ENCODE measurements at regions not wholly inside any gene's neighbourhood (a gene's known extent, or its start where the extent isn't known, plus 50 kb on each side); places are given as distances from the start of the nearest gene placed in this dataset.
"Not testable (repeated sequence)": the region's sequence is repeated elsewhere in the genome, so short reads cannot be mapped to it uniquely, and the experiment has no call there.

DNA sequence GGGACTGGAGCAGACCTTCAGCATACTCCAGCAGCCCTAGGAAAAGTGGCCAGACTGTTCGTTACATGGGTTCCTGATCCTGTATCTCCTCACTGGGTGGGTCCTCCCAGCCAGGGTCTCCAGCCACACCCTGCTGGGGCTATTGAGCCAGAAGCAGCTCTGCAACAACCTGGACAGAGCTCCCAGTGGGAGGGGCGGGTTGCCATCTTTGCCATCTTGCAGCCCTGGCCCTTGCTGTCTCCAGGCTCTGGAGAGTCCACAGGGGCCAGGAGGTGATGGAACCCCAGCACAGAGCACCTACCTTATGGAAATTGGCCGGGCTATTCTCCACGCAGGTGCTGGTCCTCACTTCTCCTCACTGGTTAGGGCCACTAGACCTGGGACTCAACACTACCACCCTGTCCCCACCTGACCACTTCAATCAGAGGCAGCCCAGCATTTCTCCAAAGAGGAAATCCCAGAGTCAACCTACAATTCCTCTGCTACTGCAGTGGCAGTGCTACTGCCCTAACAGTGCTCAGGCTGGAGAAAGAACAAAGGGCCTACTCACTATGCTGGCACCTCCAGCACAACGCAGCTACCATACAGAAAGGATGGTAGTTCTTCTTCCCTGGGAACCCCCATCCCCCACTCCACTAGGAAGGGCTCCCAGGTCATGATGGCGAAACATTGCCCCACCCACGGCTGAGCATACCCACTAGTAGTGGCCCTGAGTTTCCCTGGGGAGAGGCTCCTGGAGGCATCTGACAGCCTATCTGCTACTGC is 290.2 kb upstream of the NCAM1 start:
- H3K4me1 ChIP-seq: no peaks in the 10 kb centered on the region
- DNase-seq: no peak
- no peak overlapping the region for H3K9ac ChIP-seq (ENCODE audit: low read depth in 2 of 2, low read length in 2 of 2)
- H3K36me3 ChIP-seq: no peaks in the 10 kb centered on the region
- H3K27me3 ChIP-seq: no peaks in the 10 kb centered on the region
- intact Hi-C loops (cut with DNase I): no loop called here
- H3K4me3 ChIP-seq: no peak overlapping the region
- TF ChIP-seq, protein P1, sequence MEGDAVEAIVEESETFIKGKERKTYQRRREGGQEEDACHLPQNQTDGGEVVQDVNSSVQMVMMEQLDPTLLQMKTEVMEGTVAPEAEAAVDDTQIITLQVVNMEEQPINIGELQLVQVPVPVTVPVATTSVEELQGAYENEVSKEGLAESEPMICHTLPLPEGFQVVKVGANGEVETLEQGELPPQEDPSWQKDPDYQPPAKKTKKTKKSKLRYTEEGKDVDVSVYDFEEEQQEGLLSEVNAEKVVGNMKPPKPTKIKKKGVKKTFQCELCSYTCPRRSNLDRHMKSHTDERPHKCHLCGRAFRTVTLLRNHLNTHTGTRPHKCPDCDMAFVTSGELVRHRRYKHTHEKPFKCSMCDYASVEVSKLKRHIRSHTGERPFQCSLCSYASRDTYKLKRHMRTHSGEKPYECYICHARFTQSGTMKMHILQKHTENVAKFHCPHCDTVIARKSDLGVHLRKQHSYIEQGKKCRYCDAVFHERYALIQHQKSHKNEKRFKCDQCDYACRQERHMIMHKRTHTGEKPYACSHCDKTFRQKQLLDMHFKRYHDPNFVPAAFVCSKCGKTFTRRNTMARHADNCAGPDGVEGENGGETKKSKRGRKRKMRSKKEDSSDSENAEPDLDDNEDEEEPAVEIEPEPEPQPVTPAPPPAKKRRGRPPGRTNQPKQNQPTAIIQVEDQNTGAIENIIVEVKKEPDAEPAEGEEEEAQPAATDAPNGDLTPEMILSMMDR (IDR thresholded peaks at IDR 0.05): no peak
- no peak overlapping the region for H3K27ac ChIP-seq
- H3K9me3 ChIP-seq: no peaks in the 10 kb centered on the region

DNA sequence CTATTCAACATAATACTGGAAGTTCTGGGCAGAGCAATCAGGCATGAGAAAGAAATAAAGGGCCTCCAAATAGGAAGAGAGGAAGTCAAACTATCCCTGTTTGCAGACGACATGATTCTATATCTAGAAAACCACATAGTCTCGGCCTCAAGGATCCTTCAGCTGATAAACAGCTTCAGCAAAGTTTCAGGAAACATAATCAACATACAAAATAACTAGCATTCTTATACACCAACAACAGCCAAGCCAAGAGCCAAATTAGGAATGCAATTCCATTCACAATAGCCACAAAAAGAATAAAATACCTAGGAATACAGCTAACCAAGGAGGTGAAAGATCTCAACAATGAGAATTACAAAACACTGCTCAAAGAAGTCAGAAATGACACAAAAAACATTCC is 287.8 kb upstream of the NCAM1 start:
- H3K9me3 ChIP-seq; H3K27ac ChIP-seq; H3K27me3 ChIP-seq; H3K36me3 ChIP-seq; intact Hi-C loops (cut with DNase I); H3K4me3 ChIP-seq; H3K9ac ChIP-seq (ENCODE audit: low read depth in 2 of 2, low read length in 2 of 2); H3K4me1 ChIP-seq; DNase-seq: not testable (repeated sequence)

DNA sequence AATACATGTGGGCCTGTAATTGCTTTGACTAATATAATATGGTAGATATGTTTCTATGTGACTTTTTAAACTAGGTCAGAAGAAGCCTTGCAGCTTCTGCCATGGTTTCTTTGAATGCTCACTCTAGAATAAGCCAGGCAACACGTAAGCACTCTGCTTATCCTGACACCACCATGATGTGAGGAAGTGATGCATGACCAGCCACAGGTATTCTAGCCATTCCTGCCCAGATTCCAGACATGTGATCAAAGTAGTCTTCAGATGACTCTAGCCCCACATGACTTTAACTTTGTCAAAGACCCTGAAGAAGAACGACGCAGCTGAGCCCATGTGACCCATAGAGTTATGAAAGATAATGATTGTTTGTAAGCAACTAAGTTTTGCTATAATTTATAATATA is 276.1 kb upstream of the NCAM1 start:
- no peak overlapping the region for H3K4me3 ChIP-seq
- H3K27ac ChIP-seq: no peak overlapping the region
- TF ChIP-seq, protein P1 (IDR thresholded peaks at IDR 0.05): no peak
- no peaks in the 10 kb centered on the region for H3K27me3 ChIP-seq
- H3K9ac ChIP-seq (ENCODE audit: low read depth in 2 of 2, low read length in 2 of 2): no peak overlapping the region
- intact Hi-C loops (cut with DNase I): no loop called here
- DNase-seq: no peak
- H3K9me3 ChIP-seq: no peaks in the 10 kb centered on the region
- no peaks in the 10 kb centered on the region for H3K36me3 ChIP-seq
- H3K4me1 ChIP-seq: no peaks in the 10 kb centered on the region

DNA sequence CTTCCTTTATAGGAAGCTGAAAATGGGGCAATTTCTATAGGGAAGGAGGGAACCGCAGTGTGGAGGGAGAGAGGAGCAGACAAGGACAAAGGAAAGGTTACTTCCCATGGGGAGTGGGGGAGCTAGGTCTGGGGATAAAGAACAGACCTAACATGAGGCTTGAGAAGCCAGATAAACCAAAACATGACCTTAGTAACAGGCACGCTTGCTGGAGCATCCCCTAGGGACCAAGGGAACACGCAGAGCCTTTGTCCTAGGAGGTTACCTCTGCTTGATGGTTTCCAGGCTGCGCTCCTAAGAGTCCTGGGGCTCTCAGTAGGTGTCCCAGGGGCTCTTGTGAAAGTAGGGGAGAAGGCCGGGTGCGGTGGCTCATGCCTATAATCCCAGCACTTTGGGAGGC is 271.4 kb upstream of the NCAM1 start:
- Histone ChIP-seq H3K4me1 (no peaks in the 10 kb centered on the region), H3K27ac (no peak overlapping the region), H3K27me3 (no peaks in the 10 kb centered on the region), H3K36me3 (no peaks in the 10 kb centered on the region), H3K4me3 (no peak overlapping the region), H3K9me3 (no peaks in the 10 kb centered on the region), H3K9ac (ENCODE audit: low read depth in 2 of 2, low read length in 2 of 2) (no peak overlapping the region)
- intact Hi-C loops (cut with DNase I): no loop called here
- TF ChIP-seq, protein P1 (IDR thresholded peaks at IDR 0.05): no peak
- no peak for DNase-seq

DNA sequence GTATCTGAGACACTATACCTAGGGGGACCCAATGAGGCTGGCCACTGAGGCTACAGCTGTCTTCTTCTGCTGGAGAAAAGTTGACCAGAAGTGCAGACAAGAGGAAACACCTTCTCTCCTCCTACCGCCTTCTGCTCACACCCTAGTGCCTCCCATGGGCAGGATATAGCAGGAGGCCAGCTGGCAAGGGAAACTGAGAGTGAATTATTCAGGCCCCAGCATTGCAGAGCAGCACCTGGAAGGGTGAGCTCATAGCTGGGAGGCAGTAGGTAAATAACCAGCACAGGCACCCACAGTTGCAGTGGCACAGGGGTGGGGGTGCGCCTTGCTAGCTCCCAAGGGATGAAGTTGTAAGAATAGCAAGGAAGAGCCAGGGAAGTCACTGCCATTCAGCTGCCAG is 267.4 kb upstream of the NCAM1 start:
- H3K36me3 ChIP-seq: no peaks in the 10 kb centered on the region
- TF ChIP-seq, protein P1 (IDR thresholded peaks at IDR 0.05): no peak
- H3K9me3 ChIP-seq: no peaks in the 10 kb centered on the region
- no peaks in the 10 kb centered on the region for H3K4me1 ChIP-seq
- intact Hi-C loops (cut with DNase I): no loop called here
- H3K27ac ChIP-seq: no peak overlapping the region
- H3K4me3 ChIP-seq: no peak overlapping the region
- no peaks in the 10 kb centered on the region for H3K27me3 ChIP-seq
- no peak for DNase-seq
- no peak overlapping the region for H3K9ac ChIP-seq (ENCODE audit: low read depth in 2 of 2, low read length in 2 of 2)

DNA sequence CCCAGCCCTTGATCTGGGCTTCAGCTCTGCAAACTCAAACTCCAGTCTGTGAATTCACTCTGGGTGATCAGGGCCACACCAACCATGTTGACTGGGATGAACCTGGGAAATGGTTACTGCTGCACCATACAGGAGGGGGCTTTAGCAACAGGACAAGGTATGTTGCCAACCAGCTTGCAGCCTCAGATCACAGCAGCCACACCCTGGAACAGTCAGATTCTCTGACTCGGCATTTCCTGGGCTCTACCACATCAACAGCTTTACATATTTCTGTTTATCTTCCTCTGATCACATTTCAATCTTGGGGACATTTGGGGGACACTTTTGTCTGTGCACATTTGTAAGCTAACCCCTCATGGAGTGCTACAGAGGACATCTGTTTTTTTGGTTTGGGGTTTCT is 267.0 kb upstream of the NCAM1 start:
- intact Hi-C loops (cut with DNase I): no loop called here
- Histone ChIP-seq H3K4me3 (no peak overlapping the region), H3K27me3 (no peaks in the 10 kb centered on the region), H3K9ac (ENCODE audit: low read depth in 2 of 2, low read length in 2 of 2) (no peak overlapping the region), H3K27ac (no peak overlapping the region), H3K4me1 (no peaks in the 10 kb centered on the region), H3K36me3 (no peaks in the 10 kb centered on the region), H3K9me3 (no peaks in the 10 kb centered on the region)
- TF ChIP-seq, protein P1 (IDR thresholded peaks at IDR 0.05): no peak
- no peak for DNase-seq

Measured in colonic mucosa (tissue), 4 donors.